D721Med (cell line): ENCODE measurements at regions not wholly inside any gene's neighbourhood (a gene's known extent, or its start where the extent isn't known, plus 50 kb on each side); places are given as distances from the start of the nearest gene placed in this dataset.

ENCODE experiments used
- DNase-seq: peaks from one replicate; pipeline ENCODE4 v3.0.0; 2011; ENCODE audit warnings: low spot score; ENCODE audit not compliant: insufficient read length
- FAIRE-seq: peaks from 2 replicates; lab custom pipeline; 2011; peaks lifted over from hg19 to GRCh38; lab: Jason Lieb, UNC
- CTCF ChIP-seq: IDR thresholded peaks from 2 replicates; pipeline ENCODE4 v1.5.1; 2012; ENCODE audit warnings: mild to moderate bottlenecking, control low read depth; ENCODE audit not compliant: insufficient read depth; ENCODE audit errors: missing control alignments

DNA sequence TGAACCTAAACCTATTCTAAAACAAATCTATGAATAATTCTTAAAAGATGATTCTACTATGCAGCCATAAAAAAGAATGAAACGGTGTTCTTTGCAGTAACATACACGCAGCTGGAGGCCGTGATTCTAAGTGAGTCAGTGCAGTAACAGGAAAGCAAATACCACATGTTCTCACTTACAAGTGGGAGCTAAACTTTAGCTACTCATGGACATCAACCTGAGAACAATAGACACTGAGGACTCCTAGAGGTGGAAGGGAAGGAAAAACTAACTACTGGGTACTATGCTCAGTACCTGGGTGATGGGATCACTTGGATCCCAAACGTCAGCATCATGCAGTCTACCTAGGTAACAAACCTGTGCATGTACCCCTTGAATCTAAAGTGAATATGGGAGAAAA, 575.0 kb upstream of the MGMT start:
- FAIRE-seq (no peak), DNase-seq (no peak)
- no peak for TF ChIP-seq CTCF

GRCh38 chr10:128894641-128895040, 572.4 kb upstream of the MGMT start:
- FAIRE-seq (no peak), DNase-seq (no peak)
- TF ChIP-seq CTCF = no peak

GRCh38 chr10:128895473-128895872, 571.6 kb upstream of the MGMT start:
- TF ChIP-seq CTCF = no peak
- DNase-seq (no peak), FAIRE-seq (no peak)

DNA sequence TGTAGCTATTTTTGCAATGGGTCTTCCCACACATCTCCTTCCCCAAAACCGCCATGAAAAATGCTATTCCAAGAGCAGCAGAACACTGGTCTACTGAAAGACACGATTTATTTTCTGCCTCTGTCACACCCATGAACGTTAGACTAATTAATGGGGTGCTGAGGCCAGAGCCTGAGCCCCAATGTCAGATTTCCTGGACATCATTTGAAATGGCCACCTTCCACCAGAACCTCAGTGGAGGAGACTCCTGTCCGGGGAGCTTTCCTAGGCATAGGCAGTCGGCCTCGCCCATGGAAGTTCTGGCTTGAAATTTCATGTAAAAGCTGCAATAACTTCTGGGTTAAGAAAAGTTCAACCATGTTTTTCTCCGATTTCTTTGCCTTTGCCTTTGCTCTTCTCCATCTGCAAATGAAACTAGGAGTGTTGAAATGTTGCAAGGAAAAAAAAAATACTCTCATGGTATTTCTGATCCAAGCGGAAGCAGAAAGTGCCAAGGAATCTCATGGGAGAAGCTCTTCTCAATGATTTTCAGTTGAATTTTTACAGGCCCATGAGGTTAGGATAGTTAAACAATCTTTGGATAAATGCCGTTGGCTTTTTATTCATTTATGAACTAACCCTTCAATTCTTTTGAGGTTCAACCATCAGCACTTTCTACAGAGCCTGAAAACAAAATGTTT, 570.8 kb upstream of the MGMT start:
- FAIRE-seq (no peak), DNase-seq (no peak)
- no peak for TF ChIP-seq CTCF

DNA sequence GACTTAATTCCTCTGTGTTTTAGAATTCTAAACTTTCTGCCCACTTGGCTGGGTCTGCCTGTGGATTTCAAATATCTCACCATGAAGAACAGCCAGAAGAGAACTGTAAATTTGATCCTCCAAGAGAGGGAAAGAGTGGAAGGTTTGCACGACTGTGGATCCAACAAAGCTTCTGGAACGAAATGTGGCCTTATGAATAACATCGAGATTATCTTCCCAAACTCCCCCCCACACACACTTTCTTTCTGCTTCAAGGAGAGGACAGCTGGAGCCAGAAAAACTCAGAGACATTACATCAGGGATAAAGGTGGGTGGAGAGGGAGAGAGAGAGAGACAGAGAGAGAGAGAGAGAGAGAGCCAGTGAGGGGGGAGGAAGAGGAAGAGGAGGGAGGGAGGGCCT, 570.1 kb upstream of the MGMT start:
- no peak for DNase-seq
- FAIRE-seq = no peak
- TF ChIP-seq CTCF = no peak

- TF ChIP-seq CTCF = no peak
- FAIRE-seq = no peak
These were observed 569.5 kb upstream of the MGMT start for GRCh38 chr10:128897401-128898129.

More at GRCh38 chr10:128897401-128898129, 569.5 kb upstream of the MGMT start:
- no peak for DNase-seq
